H9 (cell line): ENCODE measurements at regions not wholly inside any gene's neighbourhood (a gene's known extent, or its start where the extent isn't known, plus 50 kb on each side); places are given as distances from the start of the nearest gene placed in this dataset.

Experiments
- DNase-seq: peaks from one replicate; pipeline ENCODE4 v3.0.0-alpha.2; 2017
- H2AFZ ChIP-seq: one replicate; pipeline ENCODE4 v1.6.1; 2013; ENCODE audit warnings: mild to moderate bottlenecking, low read length, control low read depth, moderate library complexity
- H2AK5ac ChIP-seq: 2 replicates; pipeline ENCODE4 v1.6.1; 2013; ENCODE audit warnings: low read length, control low read depth, mixed read lengths; ENCODE audit not compliant: insufficient read length
- H2BK120ac ChIP-seq: one replicate; pipeline ENCODE4 v1.6.1; 2013; ENCODE audit warnings: low read depth, mild to moderate bottlenecking, low read length, control low read depth, inconsistent platforms; ENCODE audit not compliant: poor library complexity, severe bottlenecking
- H2BK12ac ChIP-seq: 2 replicates; pipeline ENCODE4 v1.6.1; 2013; ENCODE audit warnings: low read length, control low read depth, mixed read lengths, low read depth; ENCODE audit not compliant: insufficient read length
- H2BK15ac ChIP-seq: 2 replicates; pipeline ENCODE4 v1.6.1; 2013; ENCODE audit warnings: low read depth, low read length, control low read depth
- H2BK20ac ChIP-seq: one replicate; pipeline ENCODE4 v1.6.1; 2013; ENCODE audit warnings: low read depth, mild to moderate bottlenecking, low read length, control low read depth, inconsistent platforms; ENCODE audit not compliant: poor library complexity, severe bottlenecking
- H2BK5ac ChIP-seq: 2 replicates; pipeline ENCODE4 v1.6.1; 2013; ENCODE audit warnings: low read length, control low read depth, mixed read lengths; ENCODE audit not compliant: insufficient read length
- H3K14ac ChIP-seq: 2 replicates; pipeline ENCODE4 v1.6.1; 2013; ENCODE audit warnings: low read length, control low read depth; ENCODE audit not compliant: insufficient read depth
- H3K18ac ChIP-seq: 2 replicates; pipeline ENCODE4 v1.6.1; 2013; ENCODE audit warnings: low read depth, mild to moderate bottlenecking, mixed read lengths, low read length, control low read depth; ENCODE audit not compliant: insufficient read length
- H3K23ac ChIP-seq: 2 replicates; pipeline ENCODE4 v1.6.1; 2013; ENCODE audit warnings: low read length, control low read depth, mixed read lengths, low read depth; ENCODE audit not compliant: insufficient read length
- H3K23me2 ChIP-seq: 2 replicates; pipeline ENCODE4 v1.6.1; 2013; ENCODE audit warnings: low read depth, mild to moderate bottlenecking, mixed read lengths, low read length, control low read depth; ENCODE audit not compliant: insufficient read length, poor library complexity, severe bottlenecking
- H3K27ac ChIP-seq: 2 replicates; pipeline ENCODE4 v1.5.1; 2013; ENCODE audit warnings: low read length, control low read depth, mixed read lengths, low read depth; ENCODE audit not compliant: insufficient read length
- H3K27me3 ChIP-seq: 2 replicates; pipeline ENCODE4 v1.6.1; 2013; ENCODE audit warnings: low read length, control low read depth, inconsistent platforms; ENCODE audit not compliant: insufficient read depth
- H3K4ac ChIP-seq: 2 replicates; pipeline ENCODE4 v1.6.1; 2013; ENCODE audit warnings: low read depth, mild to moderate bottlenecking, control low read depth, inconsistent platforms, low read length, moderate library complexity
- H3K4me1 ChIP-seq: 2 replicates; pipeline ENCODE4 v1.6.1; 2013; ENCODE audit warnings: low read length, control low read depth, inconsistent platforms; ENCODE audit not compliant: insufficient read depth
- H3K4me2 ChIP-seq: 2 replicates; pipeline ENCODE4 v1.6.1; 2013; ENCODE audit warnings: low read length, control low read depth, mixed read lengths; ENCODE audit not compliant: insufficient read length, insufficient read depth
- H3K56ac ChIP-seq: 2 replicates; pipeline ENCODE4 v1.6.1; 2013; ENCODE audit warnings: low read depth, mild to moderate bottlenecking, mixed read lengths, low read length, control low read depth; ENCODE audit not compliant: insufficient read length
- H3K79me1 ChIP-seq: 2 replicates; pipeline ENCODE4 v1.6.1; 2013; ENCODE audit warnings: low read depth, mild to moderate bottlenecking, moderate library complexity, low read length, control low read depth, inconsistent platforms; ENCODE audit not compliant: insufficient read depth, poor library complexity, severe bottlenecking
- H3K79me2 ChIP-seq: 2 replicates; pipeline ENCODE4 v1.6.1; 2013; ENCODE audit warnings: low read length, control low read depth, inconsistent platforms; ENCODE audit not compliant: insufficient read depth
- H3K9ac ChIP-seq: 2 replicates; pipeline ENCODE4 v1.6.1; 2013; ENCODE audit warnings: low read length, control low read depth, mixed read lengths; ENCODE audit not compliant: insufficient read length; ENCODE audit errors: extremely low read depth
- H3K9me3 ChIP-seq: one replicate; pipeline ENCODE4 v1.6.1; 2013; ENCODE audit warnings: low read depth, low read length, inconsistent platforms; ENCODE audit not compliant: control insufficient read depth
- H3T11ph ChIP-seq: one replicate; pipeline ENCODE4 v1.6.1; 2013; ENCODE audit warnings: mild to moderate bottlenecking, low read length, control low read depth, inconsistent platforms
- H4K20me1 ChIP-seq: one replicate; pipeline ENCODE4 v1.6.1; 2013; ENCODE audit not compliant: control insufficient read depth, insufficient read length, insufficient read depth
- H4K5ac ChIP-seq: 2 replicates; pipeline ENCODE4 v1.6.1; 2013; ENCODE audit warnings: low read depth, mild to moderate bottlenecking, mixed read lengths, low read length, control low read depth; ENCODE audit not compliant: insufficient read length
- H4K8ac ChIP-seq: replicated peaks from 2 replicates; pipeline ENCODE4 v1.6.1; 2013; ENCODE audit warnings: low read length, control low read depth, mixed read lengths, low read depth; ENCODE audit not compliant: insufficient read length
- H4K91ac ChIP-seq: 2 replicates; pipeline ENCODE4 v1.6.1; 2013; ENCODE audit warnings: low read depth, mild to moderate bottlenecking, moderate library complexity, mixed read lengths, low read length, control low read depth; ENCODE audit not compliant: insufficient read length
- H3K27ac Mint-ChIP-seq, 3 experiments: 2 replicates in 2 of 3; 3 replicates in 1 of 3; pipeline ENCODE4 v1.8.0; 2020 to 2021; ENCODE audit warnings: mixed read lengths in 3 of 3, mild to moderate bottlenecking in 1 of 3, moderate library complexity in 1 of 3
- H3K27me3 Mint-ChIP-seq: 2 replicates; pipeline ENCODE4 v1.8.0; 2021; ENCODE audit warnings: low read depth, mild to moderate bottlenecking, moderate library complexity, mixed read lengths
- H3K36me3 Mint-ChIP-seq, 3 experiments: 2 replicates in 2 of 3; 3 replicates in 1 of 3; pipeline ENCODE4 v1.8.0; 2020 to 2021; ENCODE audit warnings: low read depth in 3 of 3, mixed read lengths in 3 of 3; ENCODE audit not compliant: insufficient read depth in 1 of 3
- H3K4me1 Mint-ChIP-seq, 2 experiments: 2 replicates each; pipeline ENCODE4 v1.8.0; 2020; ENCODE audit warnings: mixed read lengths in 2 of 2
- H3K4me3 Mint-ChIP-seq, 2 experiments: 2 replicates in 1 of 2; 3 replicates in 1 of 2; pipeline ENCODE4 v1.8.0; 2020 to 2021; ENCODE audit warnings: mild to moderate bottlenecking in 2 of 2, mixed read lengths in 2 of 2, moderate library complexity in 1 of 2
- H3K9me3 Mint-ChIP-seq, 2 experiments: 2 replicates in 1 of 2; 3 replicates in 1 of 2; pipeline ENCODE4 v1.8.0; 2020; ENCODE audit warnings: mild to moderate bottlenecking in 2 of 2, mixed read lengths in 2 of 2, moderate library complexity in 1 of 2
- WGBS: extraction: QIAGEN DNeasy Blood & Tissue Kit; methylation state at CpG from one replicate; pipeline ENCODE4 v1.1.7; 2013; ENCODE audit warnings: missing lambda C conversion rate, low lambda C conversion rate, mixed read lengths; ENCODE audit not compliant: insufficient read length; ENCODE audit errors: extremely low coverage; 5-methylcytosine and 5-hydroxymethylcytosine counted together
- TF ChIP-seq, protein P1 (sequence below): fragments of 200-600 bp; sonication (generic); conservative IDR thresholded peaks from 3 replicates; pipeline ENCODE4 v1.8.0; 2021; ENCODE audit warnings: antibody characterized with exemption, mild to moderate bottlenecking

- Histone ChIP-seq H4K8ac (no peak overlapping the region), H3K56ac (no peak overlapping the region), H3K23ac (no peak overlapping the region), H2BK15ac (no peak overlapping the region), H3K4me1 (no peaks in the 10 kb centered on the region), H3K79me1 (no peaks in the 10 kb centered on the region), H3K27me3 (no peaks in the 10 kb centered on the region), H4K20me1 (no peaks in the 10 kb centered on the region), H3K9me3 (no peaks in the 10 kb centered on the region), H2BK12ac (no peak overlapping the region), H2BK5ac (no peak overlapping the region), H3K4ac (no peak overlapping the region), H3T11ph (no peak overlapping the region), H2AFZ (no peak overlapping the region), H4K91ac (no peak overlapping the region), H3K23me2 (no peaks in the 10 kb centered on the region), H3K14ac (no peak overlapping the region), H2AK5ac (no peak overlapping the region), H3K27ac (no peak overlapping the region), H4K5ac (no peak overlapping the region), H3K79me2 (no peaks in the 10 kb centered on the region), H2BK120ac (no peak overlapping the region), H3K9ac (no peak overlapping the region), H2BK20ac (no peak overlapping the region), H3K18ac (no peak overlapping the region), H3K4me2 (no peak overlapping the region)
- no peaks in the 10 kb centered on the region for H3K9me3 Mint-ChIP-seq
- H3K27me3 Mint-ChIP-seq, result no peaks in the 10 kb centered on the region
- peaks cover 2 to 9% of the 10 kb centered on the region in 2 experiments for H3K4me1 Mint-ChIP-seq
- no peaks in the 10 kb centered on the region for H3K36me3 Mint-ChIP-seq
- DNase-seq, result no peak
- no peak overlapping the region for H3K27ac Mint-ChIP-seq
- WGBS, result no CpG with 5 or more reads among the region's 2 CpGs
- TF ChIP-seq, protein P1, sequence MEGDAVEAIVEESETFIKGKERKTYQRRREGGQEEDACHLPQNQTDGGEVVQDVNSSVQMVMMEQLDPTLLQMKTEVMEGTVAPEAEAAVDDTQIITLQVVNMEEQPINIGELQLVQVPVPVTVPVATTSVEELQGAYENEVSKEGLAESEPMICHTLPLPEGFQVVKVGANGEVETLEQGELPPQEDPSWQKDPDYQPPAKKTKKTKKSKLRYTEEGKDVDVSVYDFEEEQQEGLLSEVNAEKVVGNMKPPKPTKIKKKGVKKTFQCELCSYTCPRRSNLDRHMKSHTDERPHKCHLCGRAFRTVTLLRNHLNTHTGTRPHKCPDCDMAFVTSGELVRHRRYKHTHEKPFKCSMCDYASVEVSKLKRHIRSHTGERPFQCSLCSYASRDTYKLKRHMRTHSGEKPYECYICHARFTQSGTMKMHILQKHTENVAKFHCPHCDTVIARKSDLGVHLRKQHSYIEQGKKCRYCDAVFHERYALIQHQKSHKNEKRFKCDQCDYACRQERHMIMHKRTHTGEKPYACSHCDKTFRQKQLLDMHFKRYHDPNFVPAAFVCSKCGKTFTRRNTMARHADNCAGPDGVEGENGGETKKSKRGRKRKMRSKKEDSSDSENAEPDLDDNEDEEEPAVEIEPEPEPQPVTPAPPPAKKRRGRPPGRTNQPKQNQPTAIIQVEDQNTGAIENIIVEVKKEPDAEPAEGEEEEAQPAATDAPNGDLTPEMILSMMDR, result no peak
- no peak overlapping the region for H3K4me3 Mint-ChIP-seq
Measured at GRCh38 chr14:85125291-85125670, 404.7 kb upstream of the FLRT2 start.
